HG03159 (cell line): ENCODE measurements at regions not wholly inside any gene's neighbourhood (a gene's known extent, or its start where the extent isn't known, plus 50 kb on each side); places are given as distances from the start of the nearest gene placed in this dataset.

Experiments used
- ATAC-seq: cut with Tn5 transposase; IDR thresholded peaks from one replicate; pipeline ENCODE4 v1.9.1; 2021; ENCODE audit warnings: mild to moderate bottlenecking, moderate library complexity; ENCODE audit not compliant: unreplicated experiment

DNA sequence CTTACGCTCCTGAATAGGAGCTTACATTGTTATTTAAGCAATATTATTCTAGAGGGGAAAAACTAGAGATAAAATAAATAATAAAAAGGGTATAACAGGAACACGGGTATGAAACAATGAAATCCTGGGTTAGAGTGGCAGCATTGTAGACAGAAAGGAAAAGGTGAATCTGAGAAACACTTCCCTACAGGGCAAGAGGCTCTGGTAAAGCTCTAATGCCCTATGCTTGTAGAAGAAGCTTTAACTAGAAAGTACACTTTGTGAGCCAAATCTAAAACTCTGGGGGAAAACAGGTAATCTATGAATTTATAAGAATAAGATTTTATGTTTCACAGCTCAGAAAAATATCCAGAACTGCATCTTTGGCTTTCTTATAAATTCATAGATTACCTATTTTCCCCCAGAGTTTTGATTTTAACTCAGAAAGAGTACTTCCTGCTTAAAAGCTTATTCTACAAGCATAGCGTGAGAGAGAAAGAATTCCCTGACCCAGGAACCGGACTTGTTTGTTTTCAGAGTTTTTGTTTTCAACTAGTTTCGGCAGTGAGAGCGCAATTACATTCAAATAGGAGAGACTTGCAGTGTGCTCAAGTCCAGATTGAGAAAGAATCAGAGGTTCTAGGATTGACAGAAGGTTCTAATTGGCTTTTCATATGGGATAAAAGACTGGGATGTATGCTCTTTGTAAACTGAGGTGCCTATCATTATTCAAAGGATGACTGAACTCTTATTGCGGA is 651.0 kb upstream of the RORB start:
- no peak for ATAC-seq

- no peak for ATAC-seq
Observed at GRCh38 chr9:73847536-73847935, 649.6 kb upstream of the RORB start.

- ATAC-seq: no peak
Observed at GRCh38 chr9:73853549-73853948, 643.6 kb upstream of the RORB start.

- ATAC-seq: no peak
Observed at GRCh38 chr9:73855206-73855605, 641.9 kb upstream of the RORB start.

DNA sequence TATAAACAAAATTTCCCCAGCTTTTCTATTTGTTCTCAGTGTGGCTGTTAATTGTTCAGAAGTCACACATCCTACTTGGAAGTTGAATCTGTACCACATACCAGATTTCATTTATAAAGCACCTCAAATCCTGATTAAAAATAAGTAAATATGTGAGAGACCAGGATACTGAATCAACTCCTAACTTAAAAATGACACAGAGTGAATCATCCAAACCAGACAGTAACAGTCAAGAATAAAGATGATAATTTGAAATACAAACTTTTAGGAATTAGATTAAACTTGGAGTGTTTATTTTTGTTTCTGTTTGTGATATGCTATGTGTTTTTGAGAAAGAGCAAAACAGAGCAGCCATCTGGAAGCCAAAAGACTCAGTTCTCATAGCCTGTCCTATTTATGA is 633.2 kb upstream of the RORB start:
- no peak for ATAC-seq

GRCh38 chr9:73866451-73866850 is 630.7 kb upstream of the RORB start:
- no peak for ATAC-seq

DNA sequence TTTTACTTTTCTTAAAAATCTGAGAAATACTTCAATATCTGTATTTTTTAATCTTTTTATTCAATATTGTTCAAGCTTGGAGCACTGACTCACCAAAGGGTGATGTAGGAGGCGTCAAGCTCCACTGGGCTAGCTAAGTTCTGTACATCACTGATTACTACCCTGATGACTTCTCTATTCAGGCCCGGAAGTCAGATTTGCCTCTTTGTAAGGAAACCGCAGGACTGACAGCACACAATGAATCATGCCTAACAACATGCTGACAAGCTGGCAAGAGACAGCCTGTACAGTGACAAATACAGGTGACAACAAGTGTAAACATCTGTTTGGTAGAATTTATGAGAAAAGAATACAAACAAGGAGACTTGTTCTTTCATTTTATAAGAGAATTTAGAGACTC is 627.9 kb upstream of the RORB start:
- ATAC-seq: peak; percentile 100

DNA sequence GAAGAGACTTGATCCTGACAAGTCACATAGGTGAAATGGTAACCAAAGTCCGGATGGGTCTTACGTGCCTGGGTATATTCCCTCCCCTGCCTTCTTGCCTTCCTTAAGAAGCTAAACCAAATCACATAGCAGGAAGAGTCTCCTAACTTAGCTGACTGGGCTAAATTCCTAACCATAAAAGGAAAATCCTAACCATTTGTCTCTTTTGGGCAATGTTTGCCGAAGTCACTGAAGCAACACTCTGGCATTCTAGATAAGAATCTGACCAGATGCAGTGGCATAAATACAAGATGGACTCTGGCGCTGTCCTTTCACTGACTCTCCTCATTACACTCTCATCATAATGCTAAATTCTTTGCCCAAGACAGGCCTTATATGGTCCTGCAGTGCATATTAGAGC is 625.5 kb upstream of the RORB start:
- ATAC-seq: no peak

DNA sequence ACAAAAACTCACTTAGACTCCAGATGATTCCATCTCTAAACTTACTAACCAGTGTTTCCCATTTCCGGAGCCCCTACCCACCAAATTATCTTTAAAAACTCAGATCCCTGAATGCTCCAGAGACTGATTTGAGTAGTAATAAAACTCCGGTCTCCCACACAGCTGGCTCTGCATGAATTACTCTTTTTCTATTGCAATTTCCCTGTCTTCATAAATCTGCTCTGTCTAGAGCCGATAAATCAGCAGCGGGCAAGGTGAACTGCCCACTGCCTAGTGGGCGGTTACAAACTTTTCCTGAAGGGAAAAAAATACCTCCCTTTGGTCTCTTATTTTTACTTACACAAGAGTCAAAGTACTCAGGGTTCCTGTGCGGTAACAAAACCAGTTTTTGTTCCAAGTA is 624.4 kb upstream of the RORB start:
- no peak for ATAC-seq

DNA sequence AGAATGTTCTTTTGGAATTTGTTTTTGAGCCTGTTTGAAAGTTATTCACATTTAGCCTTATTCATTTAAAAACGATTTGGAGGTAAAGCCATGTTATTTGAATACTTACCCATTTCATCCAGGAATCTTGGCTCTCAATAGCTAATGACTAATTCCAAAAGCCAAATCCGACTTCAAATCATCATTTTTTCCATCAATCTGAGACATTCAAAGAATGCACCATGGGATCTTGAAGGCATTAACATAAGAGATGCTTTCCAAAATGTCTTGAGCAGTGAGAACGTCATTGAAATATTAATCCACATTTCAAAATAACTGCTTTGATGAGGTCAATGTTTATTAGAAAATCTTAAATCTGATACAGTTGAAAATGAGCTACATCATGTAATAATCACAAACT is 617.0 kb upstream of the RORB start:
- no peak for ATAC-seq

GRCh38 chr9:73889023-73889422 is 608.1 kb upstream of the RORB start:
- ATAC-seq: no peak

DNA sequence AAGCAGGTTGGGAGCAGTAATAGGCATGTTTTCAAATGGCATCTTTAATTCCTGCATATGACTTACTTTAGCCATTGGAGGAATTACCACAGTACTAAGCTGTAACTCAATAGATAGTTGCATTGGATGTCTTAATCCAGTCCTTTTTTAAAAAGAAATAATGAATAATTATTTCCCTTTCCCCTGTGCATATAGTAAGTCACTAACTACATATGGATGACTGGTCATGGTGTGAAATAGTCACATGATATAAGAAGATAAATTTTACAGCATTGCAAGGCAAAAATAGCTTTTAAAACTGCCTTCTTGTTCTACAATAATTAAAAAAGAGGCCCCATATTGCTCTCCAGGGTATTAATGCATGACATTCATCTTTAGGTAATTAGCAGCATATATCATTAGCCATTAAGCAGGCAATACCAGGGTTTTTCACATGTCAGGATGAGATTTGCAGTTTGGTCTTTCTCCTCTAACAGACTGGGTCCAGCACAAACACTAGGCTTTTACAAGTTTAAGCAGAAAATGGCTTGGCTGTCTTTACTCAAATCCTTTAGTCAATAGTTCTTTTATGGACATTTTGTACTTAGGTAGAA is 606.4 kb upstream of the RORB start:
- no peak for ATAC-seq

DNA sequence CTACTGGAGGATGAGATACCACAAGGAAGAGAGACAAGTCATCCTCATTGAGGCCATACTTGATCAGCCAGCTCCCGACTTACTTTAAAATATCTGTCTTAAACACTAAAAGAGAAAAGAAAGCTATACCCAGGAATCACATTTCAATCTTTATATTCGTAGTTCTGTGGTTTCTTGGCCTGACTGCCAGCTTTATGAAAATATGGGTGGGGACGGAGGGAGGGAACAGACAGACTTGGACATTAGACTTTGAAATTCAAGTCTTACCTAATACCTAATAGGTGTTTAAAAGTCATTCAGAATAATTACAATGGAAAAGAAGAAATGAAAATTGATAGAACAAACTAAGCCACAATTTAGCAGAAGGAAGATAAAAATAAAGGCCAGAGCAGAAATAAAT is 604.8 kb upstream of the RORB start:
- ATAC-seq: no peak

DNA sequence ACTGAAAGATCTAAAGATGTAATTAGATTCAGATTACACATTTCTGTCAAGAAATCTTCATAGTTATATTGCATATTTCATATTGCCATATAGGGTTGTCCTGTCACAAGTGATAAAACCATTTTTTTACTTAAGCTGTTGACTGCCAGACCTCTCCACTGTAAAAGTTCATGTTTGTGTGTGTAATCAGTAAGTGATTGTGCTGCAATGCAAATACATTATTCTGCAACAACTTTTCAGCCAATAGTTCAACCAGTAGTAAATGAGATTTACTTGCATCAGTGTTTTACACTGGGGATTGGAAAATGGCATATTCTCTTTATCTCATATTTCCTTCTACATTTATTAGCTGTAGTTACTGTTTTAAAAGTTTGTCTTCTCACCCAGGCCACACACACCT is 603.9 kb upstream of the RORB start:
- no peak for ATAC-seq

DNA sequence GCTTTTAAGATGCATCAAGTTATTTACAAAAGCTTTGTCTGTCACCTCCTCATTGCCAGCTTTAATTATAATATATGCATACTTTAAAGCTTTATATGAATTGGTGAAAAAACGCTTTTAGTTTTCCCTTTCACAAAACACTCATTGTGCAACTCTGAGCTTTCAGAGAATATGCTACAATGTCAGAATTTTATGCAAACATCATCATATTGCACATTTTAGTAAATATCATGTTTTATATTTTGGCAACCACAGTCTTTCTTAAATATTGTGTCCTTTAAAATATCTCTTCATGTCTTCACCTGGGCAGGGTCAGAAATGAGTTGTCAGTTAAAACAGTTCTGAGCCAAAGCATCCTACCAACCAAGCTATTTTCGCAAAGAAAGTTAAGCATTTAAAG is 601.1 kb upstream of the RORB start:
- ATAC-seq: no peak

DNA sequence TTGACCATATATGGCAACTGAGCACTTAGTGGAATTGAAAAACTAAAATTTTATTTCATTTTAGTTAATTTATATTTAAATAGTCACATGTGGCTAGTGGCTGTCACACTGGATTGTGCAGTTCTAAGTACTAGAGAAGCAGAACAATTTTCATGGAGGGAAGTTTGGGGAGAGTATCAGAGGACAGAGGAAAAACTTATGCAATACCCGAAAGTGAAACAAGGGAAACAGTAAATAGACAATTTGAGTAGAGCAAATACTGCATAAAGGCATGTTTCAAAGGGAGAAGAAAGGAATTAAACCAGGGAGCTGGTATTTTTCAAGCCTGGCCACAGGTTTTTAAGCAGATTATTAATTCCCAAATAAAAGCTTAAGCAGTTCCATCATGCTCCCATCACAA is 590.5 kb upstream of the RORB start:
- ATAC-seq: no peak

GRCh38 chr9:73911804-73912203 is 585.3 kb upstream of the RORB start:
- no peak for ATAC-seq

GRCh38 chr9:73916016-73916673 is 581.0 kb upstream of the RORB start:
- no peak for ATAC-seq

GRCh38 chr9:73919712-73920111 is 577.4 kb upstream of the RORB start:
- no peak for ATAC-seq

- ATAC-seq: no peak
Observed at GRCh38 chr9:73923796-73924195, 573.3 kb upstream of the RORB start.

DNA sequence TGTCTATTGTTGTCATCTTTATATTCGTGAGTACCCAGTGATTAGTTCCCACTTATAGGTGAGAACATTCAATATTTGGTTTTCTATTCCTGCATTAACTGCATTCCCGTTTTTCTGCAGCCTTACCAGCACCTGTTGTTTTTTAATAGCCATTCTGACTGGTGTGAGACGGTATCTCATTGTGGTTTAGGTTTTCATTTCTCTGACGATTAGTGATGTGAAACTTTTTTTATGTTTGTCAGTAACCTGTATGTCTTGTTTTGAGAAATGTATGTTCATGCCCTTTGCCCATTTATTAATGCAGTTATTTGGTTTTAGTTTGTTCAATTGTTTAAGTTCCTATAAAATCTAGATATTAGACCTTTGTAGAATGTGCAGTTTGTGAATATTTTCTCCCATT is 546.0 kb upstream of the RORB start:
- ATAC-seq: no peak

- no peak for ATAC-seq
Observed at GRCh38 chr9:73962792-73963191, 534.3 kb upstream of the RORB start.
